ENCODE measurements at regions not wholly inside any gene's neighbourhood (a gene's known extent, or its start where the extent isn't known, plus 50 kb on each side); places are given as distances from the start of the nearest gene placed in this dataset.
"Not testable (repeated sequence)": the region's sequence is repeated elsewhere in the genome, so short reads cannot be mapped to it uniquely, and the experiment has no call there.

DNA sequence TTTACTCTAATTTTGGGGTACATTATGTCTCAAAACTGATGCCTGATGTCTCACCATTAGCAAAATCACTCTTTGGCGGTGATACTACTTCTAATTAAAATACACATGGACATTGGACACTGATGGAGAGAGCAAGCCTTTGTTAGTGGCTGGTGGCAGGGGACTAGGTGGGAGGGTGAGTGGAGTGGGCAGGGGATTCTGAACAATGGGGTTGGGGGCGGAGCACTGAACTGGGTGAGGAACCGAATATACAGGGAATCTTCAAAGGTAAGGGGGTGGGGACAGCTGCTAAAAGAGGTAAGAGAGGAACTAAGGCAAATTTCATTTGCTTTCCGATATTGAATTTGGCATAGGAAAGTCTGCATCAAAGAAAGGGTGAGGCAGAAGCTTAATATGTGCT is 88.8 kb downstream of the CARTPT start:
- Mint-ChIP-seq H3K4me1 (ENCODE audit: low read depth) (peaks cover 2% of the 10 kb centered on the region), H3K36me3 (ENCODE audit: low read depth) (no peaks in the 10 kb centered on the region), H3K27ac (no peak overlapping the region), H3K27me3 (peaks cover 37% of the 10 kb centered on the region), H3K4me3 (no peak overlapping the region), H3K9me3 (no peaks in the 10 kb centered on the region)
- DNase-seq: no peak

DNA sequence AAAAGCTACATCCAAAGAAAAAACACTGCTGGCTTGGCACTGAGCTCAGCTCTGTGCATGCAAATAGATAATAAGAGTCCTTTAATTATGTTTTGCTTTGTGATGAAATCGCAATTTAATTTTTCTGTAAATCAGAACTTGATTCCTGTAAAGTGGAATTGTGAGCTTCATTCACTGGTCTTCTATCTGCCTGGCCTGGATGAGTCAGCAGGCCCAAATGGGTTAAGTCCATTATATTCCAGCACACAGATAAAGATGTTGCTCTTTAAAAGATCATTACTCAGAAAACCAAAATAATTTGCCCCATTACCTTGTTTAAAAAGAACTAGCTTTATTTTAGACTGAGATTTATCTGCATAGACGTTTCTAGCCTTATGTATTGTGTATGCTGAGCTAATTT is 90.4 kb downstream of the CARTPT start:
- Mint-ChIP-seq H3K4me1 (ENCODE audit: low read depth) (peaks cover 2% of the 10 kb centered on the region), H3K36me3 (ENCODE audit: low read depth) (no peaks in the 10 kb centered on the region), H3K4me3 (no peak overlapping the region), H3K27ac (no peak overlapping the region), H3K9me3 (no peaks in the 10 kb centered on the region), H3K27me3 (peaks cover 36% of the 10 kb centered on the region)
- no peak for DNase-seq

DNA sequence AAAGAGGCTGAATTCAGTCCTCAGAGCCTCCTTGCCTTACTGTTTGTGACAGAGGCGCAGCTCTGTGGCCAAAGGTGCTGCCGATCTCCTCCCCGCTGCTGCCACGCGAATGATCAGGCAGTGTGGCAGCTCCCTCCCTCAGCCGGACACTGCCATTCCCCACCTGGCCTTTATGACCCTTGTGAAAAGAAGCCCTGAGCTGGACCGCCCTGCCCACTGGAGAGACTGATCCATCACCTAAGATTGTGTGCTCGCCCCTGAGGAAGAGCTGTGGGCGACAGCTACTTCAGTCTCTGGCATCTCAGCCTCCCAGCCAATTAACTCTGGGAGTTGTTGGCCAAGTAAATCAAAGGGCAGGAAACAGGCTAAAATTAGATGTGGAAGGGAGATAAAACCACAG is 90.9 kb downstream of the CARTPT start:
- peaks cover 2% of the 10 kb centered on the region for H3K4me1 Mint-ChIP-seq (ENCODE audit: low read depth)
- H3K27me3 Mint-ChIP-seq: peaks cover 35% of the 10 kb centered on the region
- no peak overlapping the region for H3K27ac Mint-ChIP-seq
- H3K4me3 Mint-ChIP-seq: no peak overlapping the region
- no peak for DNase-seq
- H3K9me3 Mint-ChIP-seq: no peaks in the 10 kb centered on the region
- H3K36me3 Mint-ChIP-seq (ENCODE audit: low read depth): no peaks in the 10 kb centered on the region

DNA sequence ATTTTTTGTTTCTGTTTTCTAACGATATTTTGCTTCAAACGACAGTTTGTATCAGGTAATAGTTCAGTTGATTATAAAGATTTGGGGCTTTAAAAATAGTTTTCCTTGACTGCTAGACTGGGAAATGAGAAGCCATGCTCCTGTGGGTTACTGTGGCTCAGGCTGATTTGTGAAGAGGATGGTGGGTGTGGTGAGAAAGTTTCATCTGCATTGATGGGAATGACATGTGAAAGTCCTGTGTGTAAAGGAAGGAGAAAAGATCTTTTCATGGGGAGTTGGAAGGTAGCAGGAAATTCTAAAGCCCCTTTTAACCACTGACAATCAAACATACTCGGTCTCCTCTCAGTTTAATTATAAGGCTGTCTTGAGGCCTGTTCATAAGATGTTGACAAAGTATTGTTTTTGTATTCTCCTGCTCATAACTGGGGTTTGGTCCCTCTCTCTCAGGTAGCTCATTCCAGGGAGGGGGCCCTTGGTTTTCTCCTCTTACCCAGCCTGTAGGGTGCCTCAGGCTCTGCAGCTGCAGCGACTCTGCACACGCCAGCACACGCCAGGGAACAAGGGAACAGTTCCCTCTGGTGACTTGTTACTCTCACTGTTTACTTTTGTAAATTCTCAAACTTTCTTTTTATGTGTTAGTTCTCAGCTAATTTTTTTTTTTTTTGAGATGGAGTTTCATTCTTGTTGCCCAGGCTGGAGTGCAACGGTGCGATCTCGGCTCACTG is 91.6 kb downstream of the CARTPT start:
- H3K4me1 Mint-ChIP-seq (ENCODE audit: low read depth): peaks cover 2% of the 10 kb centered on the region
- H3K4me3 Mint-ChIP-seq: no peak overlapping the region
- peaks cover 35% of the 10 kb centered on the region for H3K27me3 Mint-ChIP-seq
- H3K27ac Mint-ChIP-seq: no peak overlapping the region
- no peaks in the 10 kb centered on the region for H3K9me3 Mint-ChIP-seq
- no peaks in the 10 kb centered on the region for H3K36me3 Mint-ChIP-seq (ENCODE audit: low read depth)
- DNase-seq: no peak

DNA sequence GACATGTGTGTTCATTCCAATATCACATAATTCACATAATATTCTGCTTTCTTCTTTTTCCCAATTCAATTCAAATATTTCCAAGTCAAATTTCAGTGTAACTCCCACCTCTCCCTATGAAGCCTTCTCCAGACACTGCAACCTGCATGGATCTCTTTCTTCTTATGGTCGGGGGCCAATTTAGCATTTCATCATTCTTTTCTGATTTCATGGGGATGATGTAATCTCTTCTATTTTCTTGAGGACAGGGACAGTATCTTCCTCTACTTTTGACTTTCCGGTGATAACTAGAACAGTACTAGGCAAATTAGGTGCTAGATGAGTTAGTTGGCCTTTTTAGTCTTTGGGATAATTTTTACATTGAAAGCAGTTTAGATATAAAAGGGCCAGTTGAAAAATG is 92.7 kb downstream of the CARTPT start:
- Mint-ChIP-seq H3K27ac (no peak overlapping the region), H3K4me1 (ENCODE audit: low read depth) (peaks cover 2% of the 10 kb centered on the region), H3K36me3 (ENCODE audit: low read depth) (no peaks in the 10 kb centered on the region), H3K9me3 (no peaks in the 10 kb centered on the region), H3K4me3 (no peak overlapping the region), H3K27me3 (peaks cover 29% of the 10 kb centered on the region)
- DNase-seq: no peak

DNA sequence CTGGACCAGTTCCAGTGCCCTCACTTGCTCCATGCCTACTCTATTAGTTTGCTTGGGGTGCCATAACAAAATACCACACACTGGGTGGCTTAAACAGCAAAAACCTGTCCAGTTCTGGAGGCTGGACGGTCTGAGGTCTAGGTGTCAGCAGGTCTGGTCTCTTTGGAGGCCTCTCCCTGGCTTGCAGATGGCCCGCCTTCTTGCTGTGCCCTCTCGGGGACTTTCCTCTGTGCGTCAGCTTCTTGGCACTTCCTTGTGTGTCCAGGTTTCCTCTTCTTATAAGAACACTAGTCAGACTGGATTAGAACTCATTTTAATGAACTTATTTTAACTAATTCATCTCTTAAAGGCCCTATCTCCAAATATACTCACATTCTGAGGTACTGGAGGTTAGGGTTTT is 97.2 kb downstream of the CARTPT start:
- no peaks in the 10 kb centered on the region for H3K4me1 Mint-ChIP-seq (ENCODE audit: low read depth)
- no peak overlapping the region for H3K4me3 Mint-ChIP-seq
- peaks cover 8% of the 10 kb centered on the region for H3K9me3 Mint-ChIP-seq
- no peaks in the 10 kb centered on the region for H3K36me3 Mint-ChIP-seq (ENCODE audit: low read depth)
- no peak overlapping the region for H3K27ac Mint-ChIP-seq
- no peak for DNase-seq
- H3K27me3 Mint-ChIP-seq: peaks cover 14% of the 10 kb centered on the region

DNA sequence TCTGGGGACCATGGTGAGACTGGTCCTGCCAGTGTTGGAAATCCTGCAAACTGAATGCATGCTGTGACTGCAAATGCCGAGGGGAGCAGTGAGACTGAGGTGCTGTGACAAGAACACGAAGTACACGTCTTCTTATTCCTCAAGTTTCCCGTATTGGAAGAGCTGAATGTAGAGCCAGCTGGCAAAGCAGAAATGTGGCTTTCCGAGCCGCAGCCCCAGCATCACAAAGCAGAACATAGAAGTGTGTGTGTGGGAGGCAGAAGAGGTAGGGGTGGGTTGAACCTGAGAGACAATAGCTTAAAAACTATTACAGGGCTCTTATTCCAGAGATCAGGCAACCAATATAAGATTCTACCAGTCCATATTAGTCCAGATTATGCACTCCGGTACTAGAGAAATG is 98.8 kb downstream of the CARTPT start:
- Mint-ChIP-seq H3K4me3 (no peak overlapping the region), H3K4me1 (ENCODE audit: low read depth) (no peaks in the 10 kb centered on the region), H3K9me3 (peaks cover 16% of the 10 kb centered on the region), H3K27me3 (peaks cover 8% of the 10 kb centered on the region), H3K27ac (no peak overlapping the region), H3K36me3 (ENCODE audit: low read depth) (no peaks in the 10 kb centered on the region)
- no peak for DNase-seq

DNA sequence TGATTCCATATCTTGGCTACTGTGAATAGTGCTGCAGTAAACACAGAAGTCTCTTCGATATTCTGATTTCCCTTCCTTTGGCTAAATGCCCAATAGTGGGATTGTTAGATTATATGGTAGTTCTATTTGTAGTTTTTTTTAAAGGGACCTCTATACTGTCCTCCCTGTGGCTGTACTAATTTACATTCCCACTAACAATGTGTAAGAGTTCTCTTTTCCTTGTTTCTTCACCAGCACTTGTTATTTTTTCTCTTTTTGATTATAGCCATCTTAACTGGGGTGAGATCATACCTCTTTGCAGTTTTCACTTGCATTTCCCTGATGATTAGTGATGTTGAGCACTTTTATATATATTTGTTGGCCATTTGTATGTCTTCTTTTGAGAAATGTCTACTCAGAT is 102.0 kb downstream of the CARTPT start:
- Mint-ChIP-seq H3K4me3 (no peak overlapping the region), H3K27ac (no peak overlapping the region), H3K27me3 (no peaks in the 10 kb centered on the region), H3K4me1 (ENCODE audit: low read depth) (no peaks in the 10 kb centered on the region), H3K9me3 (peaks cover 27% of the 10 kb centered on the region), H3K36me3 (ENCODE audit: low read depth) (no peaks in the 10 kb centered on the region)
- DNase-seq: no peak

DNA sequence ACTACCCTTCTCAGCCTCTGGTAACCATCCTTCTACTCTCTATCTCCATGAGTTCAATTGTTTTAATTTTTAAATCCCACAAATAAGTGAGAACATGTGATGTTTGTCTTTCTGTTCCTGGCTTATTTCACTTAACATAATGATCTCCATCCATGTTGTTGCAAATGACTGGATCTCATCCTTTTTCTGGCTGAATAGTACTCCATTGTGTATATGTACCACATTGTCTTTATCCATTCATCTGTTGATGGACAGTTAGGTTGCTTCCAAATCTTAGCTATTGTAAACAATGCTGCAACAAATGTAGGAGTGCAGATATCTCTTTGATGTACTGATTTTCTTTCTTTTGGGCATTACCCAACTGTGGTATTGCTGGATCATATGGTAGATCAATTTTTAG is 103.0 kb downstream of the CARTPT start:
- DNase-seq; H3K36me3 Mint-ChIP-seq (ENCODE audit: low read depth); H3K27ac Mint-ChIP-seq; H3K4me3 Mint-ChIP-seq; H3K27me3 Mint-ChIP-seq; H3K4me1 Mint-ChIP-seq (ENCODE audit: low read depth): not testable (repeated sequence)
- H3K9me3 Mint-ChIP-seq: peaks cover 37% of the 10 kb centered on the region

DNA sequence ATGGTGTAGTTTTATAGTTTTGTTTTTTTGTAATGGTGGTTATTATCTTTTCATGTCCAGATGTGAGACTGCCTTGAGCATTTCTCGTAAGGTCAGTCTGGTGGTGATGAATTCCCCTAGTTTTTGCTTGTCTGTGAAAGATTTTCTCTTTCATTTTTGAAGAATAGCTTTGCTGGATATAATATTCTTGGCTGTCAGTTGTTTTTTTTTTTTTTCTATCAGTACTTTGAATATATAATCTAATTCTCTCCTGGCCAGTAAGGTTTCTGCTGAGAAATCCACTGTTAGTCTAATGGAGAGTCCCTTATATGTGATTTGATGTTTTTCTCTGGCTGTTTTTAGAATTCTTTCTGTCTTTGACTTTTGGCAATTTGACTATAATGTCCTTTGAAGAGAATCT is 106.9 kb downstream of the CARTPT start:
- Mint-ChIP-seq H3K4me1 (ENCODE audit: low read depth) (peaks cover 3% of the 10 kb centered on the region), H3K36me3 (ENCODE audit: low read depth) (no peaks in the 10 kb centered on the region), H3K27ac (no peak overlapping the region), H3K9me3 (peaks cover 38% of the 10 kb centered on the region), H3K4me3 (no peak overlapping the region), H3K27me3 (no peaks in the 10 kb centered on the region)
- no peak for DNase-seq

DNA sequence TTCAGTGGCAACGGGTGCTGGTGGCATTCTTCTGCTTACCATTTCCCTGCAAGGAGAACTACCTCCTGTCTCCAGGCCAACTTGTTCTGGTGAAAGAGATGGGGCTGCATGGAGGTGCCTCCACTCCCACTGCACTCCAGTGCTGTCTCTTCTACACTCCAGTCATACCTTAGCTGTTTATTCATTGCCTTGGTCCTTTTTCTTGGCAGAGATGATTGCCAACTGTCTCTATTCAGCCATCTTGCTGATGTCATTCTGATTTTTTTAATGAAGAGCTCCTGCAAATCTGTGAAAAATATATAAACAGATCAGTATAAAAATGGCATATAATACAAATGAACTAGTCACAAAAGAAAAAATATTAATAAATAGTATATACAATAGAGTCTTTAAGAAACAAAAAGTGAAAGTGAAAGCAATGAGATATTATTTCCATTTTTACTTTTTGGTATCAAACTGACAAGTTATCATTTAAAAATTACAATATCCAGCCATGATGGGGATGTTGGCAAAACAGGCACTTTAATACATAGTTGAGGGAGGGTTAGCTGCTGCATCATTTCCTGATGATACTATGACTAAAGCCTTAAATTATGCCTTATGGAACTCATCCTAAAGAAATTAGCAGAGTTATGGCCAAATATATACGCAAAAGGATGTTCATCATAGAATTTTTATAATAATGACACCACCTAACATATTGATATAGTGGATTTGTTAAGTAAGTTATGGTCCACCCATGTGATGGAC is 109.4 kb downstream of the CARTPT start:
- Mint-ChIP-seq H3K4me3 (no peak overlapping the region), H3K27ac (no peak overlapping the region), H3K36me3 (ENCODE audit: low read depth) (no peaks in the 10 kb centered on the region), H3K9me3 (peaks cover 26% of the 10 kb centered on the region), H3K27me3 (peaks cover 5% of the 10 kb centered on the region), H3K4me1 (ENCODE audit: low read depth) (peaks cover 3% of the 10 kb centered on the region)
- no peak for DNase-seq

DNA sequence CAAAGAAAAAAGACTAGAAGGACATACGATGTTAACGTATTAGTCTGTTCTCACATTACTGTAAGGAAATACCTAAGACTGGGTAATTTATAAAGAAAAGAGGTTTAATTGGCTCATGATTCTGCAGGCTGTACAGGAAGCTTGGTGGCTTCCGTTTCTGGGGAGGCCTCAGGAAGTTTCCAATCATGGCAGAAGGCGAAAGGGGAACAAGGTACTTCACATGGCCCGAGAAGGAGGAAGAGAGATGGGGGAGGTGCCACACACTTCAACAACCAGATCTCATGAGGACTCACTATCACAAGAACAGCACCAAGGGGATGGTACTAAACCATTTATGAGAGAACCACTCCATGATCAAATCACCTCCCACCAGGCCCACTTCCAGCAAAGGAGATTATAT is 110.1 kb downstream of the CARTPT start:
- H3K9me3 Mint-ChIP-seq: peaks cover 25% of the 10 kb centered on the region
- H3K27me3 Mint-ChIP-seq: peaks cover 5% of the 10 kb centered on the region
- DNase-seq: no peak
- peaks cover 3% of the 10 kb centered on the region for H3K4me1 Mint-ChIP-seq (ENCODE audit: low read depth)
- H3K27ac Mint-ChIP-seq: no peak overlapping the region
- H3K4me3 Mint-ChIP-seq: no peak overlapping the region
- H3K36me3 Mint-ChIP-seq (ENCODE audit: low read depth): no peaks in the 10 kb centered on the region

DNA sequence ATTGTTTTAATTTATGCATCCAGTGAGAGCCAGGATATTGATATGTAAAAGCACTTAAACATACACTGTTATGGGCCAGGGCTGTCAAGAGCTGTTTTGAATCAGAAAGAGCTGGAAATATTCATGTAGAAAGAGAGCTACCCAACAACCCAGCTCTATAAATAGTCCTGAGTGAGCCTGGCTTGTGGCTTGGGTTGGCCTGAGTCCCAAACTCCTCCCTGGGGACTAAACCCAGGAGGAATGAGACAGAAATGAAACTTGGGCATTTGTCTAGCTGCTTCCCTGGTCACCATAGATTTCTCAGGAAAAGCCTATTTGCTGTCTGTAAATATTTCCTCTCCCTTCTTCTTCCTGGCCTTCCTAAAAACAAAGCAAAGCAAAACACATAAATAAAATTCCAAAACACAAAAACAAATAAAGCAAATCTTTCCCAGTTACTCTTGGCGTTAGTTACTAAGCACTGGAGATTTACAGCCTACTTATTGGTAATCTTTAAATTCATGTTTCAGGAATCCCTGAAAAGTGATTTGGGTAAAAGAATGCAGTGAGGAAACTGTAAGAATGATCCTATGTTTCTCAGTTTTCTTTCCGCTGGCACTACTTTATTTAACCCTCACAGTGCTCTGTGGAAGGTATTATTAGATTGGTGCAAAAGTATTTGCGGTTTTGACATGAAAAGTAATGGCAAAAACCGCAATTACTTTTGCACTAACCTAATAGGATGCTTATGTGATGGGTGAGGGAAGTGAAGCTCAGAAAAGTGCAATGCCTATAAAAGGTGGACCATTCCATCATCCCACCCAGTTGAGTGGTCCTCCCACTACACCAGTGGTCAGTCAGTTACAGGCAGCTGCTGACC is 111.8 kb downstream of the CARTPT start:
- Mint-ChIP-seq H3K9me3 (peaks cover 17% of the 10 kb centered on the region), H3K36me3 (ENCODE audit: low read depth) (no peaks in the 10 kb centered on the region), H3K27me3 (peaks cover 5% of the 10 kb centered on the region), H3K4me1 (ENCODE audit: low read depth) (peaks cover 3% of the 10 kb centered on the region), H3K27ac (no peak overlapping the region), H3K4me3 (no peak overlapping the region)
- no peak for DNase-seq

DNA sequence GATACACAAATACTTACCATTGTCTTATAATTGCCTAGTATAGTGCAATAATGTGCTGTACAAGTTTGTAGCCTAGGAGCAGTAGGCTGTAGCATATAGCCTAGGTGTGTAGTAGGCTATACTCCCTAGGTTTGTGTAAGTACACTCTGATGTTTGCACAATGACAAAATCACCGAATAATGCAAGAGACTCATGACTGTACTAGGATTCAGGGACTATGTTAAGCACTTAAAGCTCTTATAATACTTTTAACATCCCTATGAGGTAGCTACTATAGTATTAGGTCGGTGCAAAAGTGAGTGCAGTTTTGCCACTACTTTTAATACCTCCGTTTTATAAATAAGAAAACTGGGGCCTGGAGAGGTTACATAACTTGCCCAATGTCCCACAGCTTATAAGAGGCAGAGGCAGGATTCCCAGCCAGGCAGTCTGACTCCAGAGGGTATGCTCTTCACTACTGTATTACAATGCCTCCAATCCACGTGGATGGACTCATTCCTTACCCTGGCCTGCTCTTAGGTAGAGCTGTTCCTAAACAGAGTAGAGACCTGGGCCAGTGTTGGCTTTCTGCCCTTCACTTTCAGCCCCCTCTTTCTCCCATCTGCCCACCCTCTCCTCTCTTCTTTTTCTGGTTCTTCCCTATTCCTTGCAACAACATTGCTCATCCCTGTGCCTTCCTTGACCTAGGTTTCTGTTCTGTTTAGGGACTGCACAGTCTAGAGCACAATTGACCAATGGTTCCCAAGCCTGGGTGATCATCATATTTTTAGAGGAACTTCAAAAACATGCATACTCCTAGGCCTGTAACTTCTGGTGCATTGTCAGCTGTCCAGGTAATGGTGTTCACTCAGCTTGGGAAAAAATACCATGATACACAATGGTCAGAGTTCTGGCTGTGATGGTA is 114.0 kb downstream of the CARTPT start:
- Mint-ChIP-seq H3K36me3 (ENCODE audit: low read depth) (no peaks in the 10 kb centered on the region), H3K27me3 (peaks cover 5% of the 10 kb centered on the region), H3K27ac (no peak overlapping the region), H3K4me1 (ENCODE audit: low read depth) (peaks cover 3% of the 10 kb centered on the region), H3K4me3 (no peak overlapping the region), H3K9me3 (no peaks in the 10 kb centered on the region)
- no peak for DNase-seq

Data from activated T-cell treated with anti-CD3 and anti-CD28 coated beads, Interleukin-2, amount 50 U/mL, for 24 hours (primary cell).